Sigmoid colon (tissue), 4 donors: ENCODE measurements at regions not wholly inside any gene's neighbourhood (a gene's known extent, or its start where the extent isn't known, plus 50 kb on each side); places are given as distances from the start of the nearest gene placed in this dataset.

Source experiments
- EP300 ChIP-seq, 4 donors: sonication (generic); formaldehyde crosslinking; IDR thresholded peaks; one replicate each; pipeline ENCODE4 v1.6.1; 2017; ENCODE audit warnings: antibody characterized with exemption in 4 of 4
- POLR2A ChIP-seq, 2 donors: fragments of 450-650 bp; IDR thresholded peaks; one replicate each; pipeline ENCODE4 v1.6.1; 2016; ENCODE audit warnings: antibody characterized with exemption in 2 of 2, mild to moderate bottlenecking in 2 of 2, moderate library complexity in 2 of 2
- POLR2AphosphoS5 ChIP-seq, 4 donors: sonication (generic); formaldehyde crosslinking; IDR thresholded peaks; one replicate each; pipeline ENCODE4 v1.6.1; 2017; ENCODE audit warnings: antibody characterized with exemption in 4 of 4
- TF ChIP-seq, protein P1 (sequence below), 4 experiments: fragments of 450-650 bp in 3 of 4; fragments of 200-600 bp in 1 of 4; IDR thresholded peaks; one replicate each; pipeline ENCODE4 v1.5.1; 2016 to 2019; ENCODE audit warnings: antibody characterized with exemption in 4 of 4, mild to moderate bottlenecking in 3 of 4, moderate library complexity in 2 of 4

DNA sequence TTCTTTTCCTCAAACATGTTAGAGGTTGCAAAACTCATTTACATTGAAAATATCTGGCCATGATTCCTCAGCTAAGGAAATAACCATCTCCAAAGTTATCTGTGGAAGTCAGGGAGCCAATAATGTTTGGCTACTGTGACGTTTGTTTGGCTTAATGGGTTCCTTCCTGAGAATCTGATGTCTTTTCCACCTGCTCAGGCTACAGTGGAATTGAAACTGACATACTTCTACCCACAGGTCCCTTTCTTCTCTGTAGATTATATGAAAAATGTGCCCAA lies 221.1 kb upstream of the XYLT1 start:
- TF ChIP-seq, protein P1, sequence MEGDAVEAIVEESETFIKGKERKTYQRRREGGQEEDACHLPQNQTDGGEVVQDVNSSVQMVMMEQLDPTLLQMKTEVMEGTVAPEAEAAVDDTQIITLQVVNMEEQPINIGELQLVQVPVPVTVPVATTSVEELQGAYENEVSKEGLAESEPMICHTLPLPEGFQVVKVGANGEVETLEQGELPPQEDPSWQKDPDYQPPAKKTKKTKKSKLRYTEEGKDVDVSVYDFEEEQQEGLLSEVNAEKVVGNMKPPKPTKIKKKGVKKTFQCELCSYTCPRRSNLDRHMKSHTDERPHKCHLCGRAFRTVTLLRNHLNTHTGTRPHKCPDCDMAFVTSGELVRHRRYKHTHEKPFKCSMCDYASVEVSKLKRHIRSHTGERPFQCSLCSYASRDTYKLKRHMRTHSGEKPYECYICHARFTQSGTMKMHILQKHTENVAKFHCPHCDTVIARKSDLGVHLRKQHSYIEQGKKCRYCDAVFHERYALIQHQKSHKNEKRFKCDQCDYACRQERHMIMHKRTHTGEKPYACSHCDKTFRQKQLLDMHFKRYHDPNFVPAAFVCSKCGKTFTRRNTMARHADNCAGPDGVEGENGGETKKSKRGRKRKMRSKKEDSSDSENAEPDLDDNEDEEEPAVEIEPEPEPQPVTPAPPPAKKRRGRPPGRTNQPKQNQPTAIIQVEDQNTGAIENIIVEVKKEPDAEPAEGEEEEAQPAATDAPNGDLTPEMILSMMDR (IDR thresholded peaks at IDR 0.05) = no peak
- TF ChIP-seq EP300 (IDR thresholded peaks at IDR 0.05) (no peak), POLR2AphosphoS5 (IDR thresholded peaks at IDR 0.05) (no peak), POLR2A (IDR thresholded peaks at IDR 0.05) (no peak)
